Breast epithelium (tissue), 4 donors: ENCODE measurements at regions not wholly inside any gene's neighbourhood (a gene's known extent, or its start where the extent isn't known, plus 50 kb on each side); places are given as distances from the start of the nearest gene placed in this dataset.

Experiments
- DNase-seq, 2 donors: peaks; one replicate each; pipeline ENCODE4 v3.0.0-alpha.2; 2019; ENCODE audit warnings: low spot score in 2 of 2
- H3K27ac ChIP-seq, 2 donors: fragments of 200-600 bp; sonication (generic) in 1 of 2; one replicate each; pipeline ENCODE4 v1.5.1; 2016 to 2019; ENCODE audit warnings: mild to moderate bottlenecking in 1 of 2
- H3K27me3 ChIP-seq, 2 donors: fragments of 200-600 bp; sonication (generic) in 1 of 2; one replicate each; pipeline versions ENCODE4 v1.5.1 to v1.6.0; 2017 to 2019; ENCODE audit warnings: control low read depth in 1 of 2, mild to moderate bottlenecking in 1 of 2
- H3K36me3 ChIP-seq: fragments of 200-600 bp; one replicate; pipeline ENCODE4 v1.5.1; 2019
- H3K4me1 ChIP-seq, 2 donors: fragments of 200-600 bp; sonication (generic); one replicate each; pipeline ENCODE4 v1.5.1; 2016 to 2019; ENCODE audit warnings: control low read depth in 1 of 2
- H3K4me3 ChIP-seq, 3 donors: fragments of 200-600 bp; sonication (generic); 1 replicate in 2 of 3; 2 replicates in 1 of 3; pipeline ENCODE4 v1.5.1; 2016 to 2019; ENCODE audit warnings: mild to moderate bottlenecking in 3 of 3, moderate library complexity in 2 of 3
- H3K9me3 ChIP-seq, 2 donors: fragments of 200-600 bp; sonication (generic) in 1 of 2; one replicate each; pipeline ENCODE4 v1.5.1; 2016 to 2019; ENCODE audit warnings: control low read depth in 1 of 2
- CTCF ChIP-seq, 3 donors: fragments of 450-650 bp; IDR thresholded peaks; one replicate each; pipeline ENCODE4 v1.5.1; 2016 to 2017; ENCODE audit warnings: antibody characterized with exemption in 3 of 3, mild to moderate bottlenecking in 3 of 3, moderate library complexity in 3 of 3
- POLR2A ChIP-seq: fragments of 450-650 bp; IDR thresholded peaks from one replicate; pipeline ENCODE4 v1.6.1; 2016; ENCODE audit warnings: antibody characterized with exemption, mild to moderate bottlenecking, moderate library complexity
- POLR2AphosphoS5 ChIP-seq, 3 donors: sonication (generic); formaldehyde crosslinking; IDR thresholded peaks; one replicate each; pipeline ENCODE4 v1.6.1; 2017; ENCODE audit warnings: antibody characterized with exemption in 3 of 3
- intact Hi-C: fragments of 100-400 bp; cut with DNase I; formaldehyde crosslinking; loops from one replicate; pipeline ENCODE4 v1.15.1; 2023; ENCODE audit warnings: low total_unique reads

- TF ChIP-seq POLR2AphosphoS5 (IDR thresholded peaks at IDR 0.05) (no peak), POLR2A (no peak), CTCF (IDR thresholded peaks at IDR 0.05) (no peak)
- H3K9me3 ChIP-seq, result no peaks in the 10 kb centered on the region
- H3K4me1 ChIP-seq, result no peaks in the 10 kb centered on the region
- H3K4me3 ChIP-seq, result no peak overlapping the region
- intact Hi-C loops, result no loop called here
- DNase-seq, result no peak
- no peak overlapping the region for H3K27ac ChIP-seq
- H3K27me3 ChIP-seq, result no peaks in the 10 kb centered on the region
- no peaks in the 10 kb centered on the region for H3K36me3 ChIP-seq
Observed at GRCh38 chr7:46480619-46481018, 559.5 kb upstream of the IGFBP3 start.

GRCh38 chr7:46479680-46480079 is 558.6 kb upstream of the IGFBP3 start:
- no peaks in the 10 kb centered on the region for H3K27me3 ChIP-seq
- no peaks in the 10 kb centered on the region for H3K4me1 ChIP-seq
- no peak for DNase-seq
- intact Hi-C loops, result no loop called here
- no peak overlapping the region for H3K4me3 ChIP-seq
- TF ChIP-seq CTCF (IDR thresholded peaks at IDR 0.05) (no peak), POLR2AphosphoS5 (IDR thresholded peaks at IDR 0.05) (no peak), POLR2A (no peak)
- H3K36me3 ChIP-seq, result no peaks in the 10 kb centered on the region
- H3K27ac ChIP-seq, result no peak overlapping the region
- peaks cover 0 to 4% of the 10 kb centered on the region in 2 donors for H3K9me3 ChIP-seq

- no peak for TF ChIP-seq CTCF (IDR thresholded peaks at IDR 0.05)
- no peak for TF ChIP-seq POLR2AphosphoS5 (IDR thresholded peaks at IDR 0.05)
- no peak for TF ChIP-seq POLR2A
- no peaks in the 10 kb centered on the region for H3K4me1 ChIP-seq
- no peak overlapping the region for H3K4me3 ChIP-seq
- peaks cover 4% of the 10 kb centered on the region in 2 donors for H3K9me3 ChIP-seq
- H3K36me3 ChIP-seq, result no peaks in the 10 kb centered on the region
- H3K27me3 ChIP-seq, result no peaks in the 10 kb centered on the region
- intact Hi-C loops, result no loop called here
- no peak for DNase-seq
- no peak overlapping the region for H3K27ac ChIP-seq
Observed at GRCh38 chr7:46478046-46478445, 557.0 kb upstream of the IGFBP3 start.

GRCh38 chr7:46468753-46469356 is 547.8 kb upstream of the IGFBP3 start:
- no peaks in the 10 kb centered on the region for H3K4me1 ChIP-seq
- TF ChIP-seq POLR2A (no peak), POLR2AphosphoS5 (IDR thresholded peaks at IDR 0.05) (no peak), CTCF (IDR thresholded peaks at IDR 0.05) (no peak)
- intact Hi-C loops, result no loop called here
- no peak for DNase-seq
- H3K36me3 ChIP-seq, result no peaks in the 10 kb centered on the region
- no peaks in the 10 kb centered on the region for H3K27me3 ChIP-seq
- H3K4me3 ChIP-seq, result no peak overlapping the region
- peaks cover 71 to 96% of the 10 kb centered on the region in 2 donors for H3K9me3 ChIP-seq
- H3K27ac ChIP-seq, result no peak overlapping the region

- Histone ChIP-seq H3K27ac (no peak overlapping the region), H3K4me1 (no peaks in the 10 kb centered on the region), H3K9me3 (peaks cover 52 to 63% of the 10 kb centered on the region in 2 donors), H3K4me3 (no peak overlapping the region), H3K36me3 (no peaks in the 10 kb centered on the region), H3K27me3 (no peaks in the 10 kb centered on the region)
- intact Hi-C loops, result no loop called here
- no peak for TF ChIP-seq POLR2A
- no peak for TF ChIP-seq POLR2AphosphoS5 (IDR thresholded peaks at IDR 0.05)
- no peak for TF ChIP-seq CTCF (IDR thresholded peaks at IDR 0.05)
- DNase-seq, result no peak
Observed at GRCh38 chr7:46463170-46463569, 542.1 kb upstream of the IGFBP3 start.
